ENCODE measurements at regions not wholly inside any gene's neighbourhood (a gene's known extent, or its start where the extent isn't known, plus 50 kb on each side); places are given as distances from the start of the nearest gene placed in this dataset.

GRCh38 chr4:23635468-23635867 lies 254.4 kb downstream of the PPARGC1A start:
- Histone ChIP-seq H3K36me3 (ENCODE audit: insufficient read depth, low read length) (no peaks in the 10 kb centered on the region), H3K9me3 (ENCODE audit: low read depth, low read length) (no peaks in the 10 kb centered on the region), H3K9ac (ENCODE audit: insufficient read length) (no peak overlapping the region), H3K27ac (no peak overlapping the region), H3K4me3 (no peak overlapping the region)
- TF ChIP-seq POLR2AphosphoS5 (IDR thresholded peaks at IDR 0.05; ENCODE audit: borderline replicate concordance, low read depth, low read length) (no peak), FOXP2 (optimal IDR thresholded peaks at IDR 0.05; ENCODE audit: control extremely low read depth, extremely low read length, insufficient read depth) (no peak), EZH2 (IDR thresholded peaks at IDR 0.05) (no peak)
- no peak for DNase-seq (ENCODE audit: low read depth, low spot score)

GRCh38 chr4:23631255-23631950 lies 258.4 kb downstream of the PPARGC1A start:
- no peak for DNase-seq (ENCODE audit: low read depth, low spot score)
- no peak overlapping the region for H3K4me3 ChIP-seq
- no peaks in the 10 kb centered on the region for H3K9me3 ChIP-seq (ENCODE audit: low read depth, low read length)
- H3K27ac ChIP-seq = no peak overlapping the region
- no peaks in the 10 kb centered on the region for H3K36me3 ChIP-seq (ENCODE audit: insufficient read depth, low read length)
- no peak overlapping the region for H3K9ac ChIP-seq (ENCODE audit: insufficient read length)
- no peak for TF ChIP-seq EZH2 (IDR thresholded peaks at IDR 0.05)
- no peak for TF ChIP-seq POLR2AphosphoS5 (IDR thresholded peaks at IDR 0.05; ENCODE audit: borderline replicate concordance, low read depth, low read length)
- no peak for TF ChIP-seq FOXP2 (optimal IDR thresholded peaks at IDR 0.05; ENCODE audit: control extremely low read depth, extremely low read length, insufficient read depth)

GRCh38 chr4:23630110-23630509 lies 259.7 kb downstream of the PPARGC1A start:
- Histone ChIP-seq H3K4me3 (no peak overlapping the region), H3K9me3 (ENCODE audit: low read depth, low read length) (no peaks in the 10 kb centered on the region), H3K9ac (ENCODE audit: insufficient read length) (no peak overlapping the region), H3K27ac (no peak overlapping the region), H3K36me3 (ENCODE audit: insufficient read depth, low read length) (no peaks in the 10 kb centered on the region)
- no peak for TF ChIP-seq FOXP2 (optimal IDR thresholded peaks at IDR 0.05; ENCODE audit: control extremely low read depth, extremely low read length, insufficient read depth)
- no peak for TF ChIP-seq EZH2 (IDR thresholded peaks at IDR 0.05)
- no peak for TF ChIP-seq POLR2AphosphoS5 (IDR thresholded peaks at IDR 0.05; ENCODE audit: borderline replicate concordance, low read depth, low read length)
- DNase-seq (ENCODE audit: low read depth, low spot score) = no peak

- no peak for DNase-seq (ENCODE audit: low read depth, low spot score)
- Histone ChIP-seq H3K36me3 (ENCODE audit: insufficient read depth, low read length) (no peaks in the 10 kb centered on the region), H3K9me3 (ENCODE audit: low read depth, low read length) (no peaks in the 10 kb centered on the region), H3K4me3 (no peak overlapping the region), H3K9ac (ENCODE audit: insufficient read length) (no peak overlapping the region), H3K27ac (no peak overlapping the region)
- TF ChIP-seq FOXP2 (optimal IDR thresholded peaks at IDR 0.05; ENCODE audit: control extremely low read depth, extremely low read length, insufficient read depth) = no peak
- no peak for TF ChIP-seq POLR2AphosphoS5 (IDR thresholded peaks at IDR 0.05; ENCODE audit: borderline replicate concordance, low read depth, low read length)
- no peak for TF ChIP-seq EZH2 (IDR thresholded peaks at IDR 0.05)
These were observed 260.4 kb downstream of the PPARGC1A start for GRCh38 chr4:23629421-23629820.

- TF ChIP-seq FOXP2 (optimal IDR thresholded peaks at IDR 0.05; ENCODE audit: control extremely low read depth, extremely low read length, insufficient read depth) (no peak), POLR2AphosphoS5 (IDR thresholded peaks at IDR 0.05; ENCODE audit: borderline replicate concordance, low read depth, low read length) (no peak), EZH2 (IDR thresholded peaks at IDR 0.05) (no peak)
- no peaks in the 10 kb centered on the region for H3K36me3 ChIP-seq (ENCODE audit: insufficient read depth, low read length)
- H3K9me3 ChIP-seq (ENCODE audit: low read depth, low read length) = no peaks in the 10 kb centered on the region
- no peak for DNase-seq (ENCODE audit: low read depth, low spot score)
- no peak overlapping the region for H3K27ac ChIP-seq
- H3K9ac ChIP-seq (ENCODE audit: insufficient read length) = no peak overlapping the region
- H3K4me3 ChIP-seq = no peak overlapping the region
These were observed 275.5 kb downstream of the PPARGC1A start for GRCh38 chr4:23614284-23614892.

- TF ChIP-seq FOXP2 (optimal IDR thresholded peaks at IDR 0.05; ENCODE audit: control extremely low read depth, extremely low read length, insufficient read depth) = no peak
- TF ChIP-seq POLR2AphosphoS5 (IDR thresholded peaks at IDR 0.05; ENCODE audit: borderline replicate concordance, low read depth, low read length) = no peak
- no peaks in the 10 kb centered on the region for H3K36me3 ChIP-seq (ENCODE audit: insufficient read depth, low read length)
- no peak overlapping the region for H3K4me3 ChIP-seq
- no peak overlapping the region for H3K27ac ChIP-seq
- no peak for DNase-seq (ENCODE audit: low read depth, low spot score)
- no peak overlapping the region for H3K9ac ChIP-seq (ENCODE audit: insufficient read length)
- no peaks in the 10 kb centered on the region for H3K9me3 ChIP-seq (ENCODE audit: low read depth, low read length)
These were observed 276.1 kb downstream of the PPARGC1A start for GRCh38 chr4:23613782-23614181.

GRCh38 chr4:23602720-23603119 lies 287.1 kb downstream of the PPARGC1A start:
- DNase-seq (ENCODE audit: low read depth, low spot score) = no peak
- Histone ChIP-seq H3K9ac (ENCODE audit: insufficient read length) (no peak overlapping the region), H3K4me3 (no peak overlapping the region), H3K27ac (no peak overlapping the region), H3K36me3 (ENCODE audit: insufficient read depth, low read length) (no peaks in the 10 kb centered on the region), H3K9me3 (ENCODE audit: low read depth, low read length) (no peaks in the 10 kb centered on the region)
- TF ChIP-seq POLR2AphosphoS5 (IDR thresholded peaks at IDR 0.05; ENCODE audit: borderline replicate concordance, low read depth, low read length) = no peak
- TF ChIP-seq EZH2 (IDR thresholded peaks at IDR 0.05) = no peak
- TF ChIP-seq FOXP2 (optimal IDR thresholded peaks at IDR 0.05; ENCODE audit: control extremely low read depth, extremely low read length, insufficient read depth) = no peak

- no peak for DNase-seq (ENCODE audit: low read depth, low spot score)
- no peaks in the 10 kb centered on the region for H3K36me3 ChIP-seq (ENCODE audit: insufficient read depth, low read length)
- H3K27ac ChIP-seq = no peak overlapping the region
- H3K9me3 ChIP-seq (ENCODE audit: low read depth, low read length) = no peaks in the 10 kb centered on the region
- TF ChIP-seq FOXP2 (optimal IDR thresholded peaks at IDR 0.05; ENCODE audit: control extremely low read depth, extremely low read length, insufficient read depth) (no peak), POLR2AphosphoS5 (IDR thresholded peaks at IDR 0.05; ENCODE audit: borderline replicate concordance, low read depth, low read length) (no peak), EZH2 (IDR thresholded peaks at IDR 0.05) (no peak)
- no peak overlapping the region for H3K9ac ChIP-seq (ENCODE audit: insufficient read length)
- H3K4me3 ChIP-seq = no peak overlapping the region
These were observed 295.7 kb downstream of the PPARGC1A start for GRCh38 chr4:23594125-23594524.
